ENCODE measurements at regions not wholly inside any gene's neighbourhood (a gene's known extent, or its start where the extent isn't known, plus 50 kb on each side); places are given as distances from the start of the nearest gene placed in this dataset.

- no peak for DNase-seq (ENCODE audit: low spot score)
- TF ChIP-seq CTCF (IDR thresholded peaks at IDR 0.05; ENCODE audit: unreplicated experiment), result no peak
- Mint-ChIP-seq H3K27ac (ENCODE audit: unreplicated experiment) (no peak overlapping the region), H3K36me3 (ENCODE audit: low read depth, unreplicated experiment) (peaks cover 4% of the 10 kb centered on the region), H3K4me3 (ENCODE audit: unreplicated experiment) (no peak overlapping the region), H3K9me3 (ENCODE audit: unreplicated experiment) (peaks cover 4% of the 10 kb centered on the region), H3K27me3 (ENCODE audit: unreplicated experiment) (peaks cover 1% of the 10 kb centered on the region), H3K4me1 (ENCODE audit: unreplicated experiment) (no peaks in the 10 kb centered on the region)
These were observed 192.9 kb downstream of the RHOU start for GRCh38 chr1:228927946-228928898.

DNA sequence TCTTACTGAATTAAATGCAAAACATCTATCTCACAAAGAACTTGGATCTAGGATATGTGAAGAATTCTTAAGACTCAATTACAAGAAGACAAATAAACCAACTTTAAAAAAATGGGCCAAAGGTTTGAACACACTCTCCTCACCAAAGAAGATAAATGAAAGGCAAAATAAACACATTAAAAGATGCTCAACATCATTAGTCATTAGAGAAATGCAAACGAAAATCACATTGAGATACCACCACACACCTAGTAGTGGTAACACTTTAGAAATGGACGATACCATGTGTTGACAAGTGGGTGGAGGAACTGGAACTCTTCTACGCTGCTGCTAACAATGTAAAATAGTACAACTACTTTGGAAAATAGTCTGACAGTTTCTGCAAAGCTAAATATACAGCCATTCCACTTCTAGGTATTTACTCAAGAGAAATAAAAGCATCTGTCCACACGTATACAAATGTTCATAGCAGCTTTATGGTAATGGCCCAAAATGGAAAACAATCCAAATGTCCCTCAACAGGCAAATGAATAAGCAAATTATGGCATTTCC, 194.3 kb downstream of the RHOU start:
- H3K36me3 Mint-ChIP-seq (ENCODE audit: low read depth, unreplicated experiment), result peaks cover 4% of the 10 kb centered on the region
- H3K4me1 Mint-ChIP-seq (ENCODE audit: unreplicated experiment), result no peaks in the 10 kb centered on the region
- no peak for DNase-seq (ENCODE audit: low spot score)
- no peak overlapping the region for H3K27ac Mint-ChIP-seq (ENCODE audit: unreplicated experiment)
- no peak overlapping the region for H3K4me3 Mint-ChIP-seq (ENCODE audit: unreplicated experiment)
- peaks cover 4% of the 10 kb centered on the region for H3K27me3 Mint-ChIP-seq (ENCODE audit: unreplicated experiment)
- H3K9me3 Mint-ChIP-seq (ENCODE audit: unreplicated experiment), result peaks cover 4% of the 10 kb centered on the region
- no peak for TF ChIP-seq CTCF (IDR thresholded peaks at IDR 0.05; ENCODE audit: unreplicated experiment)

- Mint-ChIP-seq H3K27me3 (ENCODE audit: unreplicated experiment) (peaks cover 4% of the 10 kb centered on the region), H3K27ac (ENCODE audit: unreplicated experiment) (no peak overlapping the region), H3K4me1 (ENCODE audit: unreplicated experiment) (no peaks in the 10 kb centered on the region), H3K9me3 (ENCODE audit: unreplicated experiment) (no peaks in the 10 kb centered on the region), H3K4me3 (ENCODE audit: unreplicated experiment) (no peak overlapping the region), H3K36me3 (ENCODE audit: low read depth, unreplicated experiment) (peaks cover 4% of the 10 kb centered on the region)
- no peak for DNase-seq (ENCODE audit: low spot score)
- TF ChIP-seq CTCF (IDR thresholded peaks at IDR 0.05; ENCODE audit: unreplicated experiment), result no peak
These were observed 195.2 kb downstream of the RHOU start for GRCh38 chr1:228930479-228930957.

DNA sequence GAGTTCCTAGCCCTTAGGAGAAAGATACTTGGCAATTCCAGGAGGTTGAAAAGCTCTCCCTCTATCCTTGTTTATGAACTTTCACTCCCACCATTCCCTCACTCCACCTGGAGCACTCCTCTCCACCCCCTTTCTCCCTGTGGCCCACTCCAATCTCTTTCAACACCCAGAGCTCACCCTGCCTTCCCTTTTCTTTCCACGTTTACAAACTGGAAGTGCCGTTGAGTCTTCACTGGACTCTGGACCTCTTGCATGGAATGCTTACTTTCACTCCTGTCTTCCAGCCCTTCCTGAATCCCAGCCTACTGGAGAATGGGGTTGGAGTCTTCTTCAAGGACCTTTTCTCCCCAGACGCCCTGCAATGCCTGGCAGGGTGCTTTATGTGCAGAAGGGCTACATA, 198.5 kb downstream of the RHOU start:
- H3K27me3 Mint-ChIP-seq (ENCODE audit: unreplicated experiment), result peaks cover 11% of the 10 kb centered on the region
- no peak for DNase-seq (ENCODE audit: low spot score)

More for the DNA sequence above, 198.5 kb downstream of the RHOU start:
- Mint-ChIP-seq H3K36me3 (ENCODE audit: low read depth, unreplicated experiment) (no peaks in the 10 kb centered on the region), H3K4me3 (ENCODE audit: unreplicated experiment) (no peak overlapping the region), H3K4me1 (ENCODE audit: unreplicated experiment) (peaks cover 5% of the 10 kb centered on the region), H3K9me3 (ENCODE audit: unreplicated experiment) (no peaks in the 10 kb centered on the region), H3K27ac (ENCODE audit: unreplicated experiment) (no peak overlapping the region)
- no peak for TF ChIP-seq CTCF (IDR thresholded peaks at IDR 0.05; ENCODE audit: unreplicated experiment)

Measured in endothelial cell (in vitro differentiated cells).